IMR-90 (cell line): ENCODE measurements at regions not wholly inside any gene's neighbourhood (a gene's known extent, or its start where the extent isn't known, plus 50 kb on each side); places are given as distances from the start of the nearest gene placed in this dataset.

ENCODE experiments used
- BHLHE40 ChIP-seq: fragments of 150-350 bp; IDR thresholded peaks from 2 replicates; pipeline ENCODE4 v1.6.1; 2016; ENCODE audit warnings: mild to moderate bottlenecking, low read depth, low read length
- CHD1 ChIP-seq: IDR thresholded peaks from 2 replicates; pipeline ENCODE4 v1.6.1; 2012; ENCODE audit warnings: low read depth, low read length, improper control_type of control experiment
- FOS ChIP-seq: fragments of 150-350 bp; IDR thresholded peaks from 2 replicates; pipeline ENCODE4 v1.6.1; 2016; ENCODE audit warnings: low read depth, low read length
- MAFK ChIP-seq: IDR thresholded peaks from 2 replicates; pipeline ENCODE4 v1.6.1; 2012; ENCODE audit warnings: low read depth, low read length, improper control_type of control experiment
- MXI1 ChIP-seq: IDR thresholded peaks from 2 replicates; pipeline ENCODE4 v1.6.1; 2012; ENCODE audit warnings: low read depth, mild to moderate bottlenecking, low read length, moderate library complexity, borderline replicate concordance
- POLR2A ChIP-seq: IDR thresholded peaks from 2 replicates; pipeline ENCODE4 v1.6.1; 2012; ENCODE audit warnings: mild to moderate bottlenecking, low read depth, low read length
- RCOR1 ChIP-seq: IDR thresholded peaks from 2 replicates; pipeline ENCODE4 v1.6.1; 2012; ENCODE audit warnings: mild to moderate bottlenecking, low read length, improper control_type of control experiment; ENCODE audit not compliant: insufficient replicate concordance
- RFX5 ChIP-seq: IDR thresholded peaks from 2 replicates; pipeline ENCODE4 v1.8.0; 2012; ENCODE audit warnings: low read depth, mild to moderate bottlenecking, low read length, moderate library complexity
- SMC3 ChIP-seq: fragments of 150-350 bp; IDR thresholded peaks from 2 replicates; pipeline ENCODE4 v1.6.1; 2016; ENCODE audit warnings: low read depth, mild to moderate bottlenecking, antibody characterized with exemption, low read length, moderate library complexity
- TF ChIP-seq, protein P1 (sequence below): conservative IDR thresholded peaks from 2 replicates; pipeline ENCODE4 v1.5.1; 2012; ENCODE audit warnings: mild to moderate bottlenecking, low read depth, low read length, improper control_type of control experiment
- TF ChIP-seq, protein P2 (sequence below): fragments of 150-350 bp; IDR thresholded peaks from 2 replicates; pipeline ENCODE4 v1.6.1; 2017; ENCODE audit warnings: mild to moderate bottlenecking, antibody characterized with exemption, low read length, low read depth

GRCh38 chr4:31844350-31844749, 1124.2 kb downstream of the PCDH7 start:
- TF ChIP-seq, protein P1, sequence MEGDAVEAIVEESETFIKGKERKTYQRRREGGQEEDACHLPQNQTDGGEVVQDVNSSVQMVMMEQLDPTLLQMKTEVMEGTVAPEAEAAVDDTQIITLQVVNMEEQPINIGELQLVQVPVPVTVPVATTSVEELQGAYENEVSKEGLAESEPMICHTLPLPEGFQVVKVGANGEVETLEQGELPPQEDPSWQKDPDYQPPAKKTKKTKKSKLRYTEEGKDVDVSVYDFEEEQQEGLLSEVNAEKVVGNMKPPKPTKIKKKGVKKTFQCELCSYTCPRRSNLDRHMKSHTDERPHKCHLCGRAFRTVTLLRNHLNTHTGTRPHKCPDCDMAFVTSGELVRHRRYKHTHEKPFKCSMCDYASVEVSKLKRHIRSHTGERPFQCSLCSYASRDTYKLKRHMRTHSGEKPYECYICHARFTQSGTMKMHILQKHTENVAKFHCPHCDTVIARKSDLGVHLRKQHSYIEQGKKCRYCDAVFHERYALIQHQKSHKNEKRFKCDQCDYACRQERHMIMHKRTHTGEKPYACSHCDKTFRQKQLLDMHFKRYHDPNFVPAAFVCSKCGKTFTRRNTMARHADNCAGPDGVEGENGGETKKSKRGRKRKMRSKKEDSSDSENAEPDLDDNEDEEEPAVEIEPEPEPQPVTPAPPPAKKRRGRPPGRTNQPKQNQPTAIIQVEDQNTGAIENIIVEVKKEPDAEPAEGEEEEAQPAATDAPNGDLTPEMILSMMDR: no peak
- TF ChIP-seq MAFK (no peak), RCOR1 (no peak), POLR2A (no peak), CHD1 (no peak), MXI1 (no peak), FOS (no peak), BHLHE40 (no peak), SMC3 (no peak), RFX5 (no peak)
- TF ChIP-seq, protein P2, sequence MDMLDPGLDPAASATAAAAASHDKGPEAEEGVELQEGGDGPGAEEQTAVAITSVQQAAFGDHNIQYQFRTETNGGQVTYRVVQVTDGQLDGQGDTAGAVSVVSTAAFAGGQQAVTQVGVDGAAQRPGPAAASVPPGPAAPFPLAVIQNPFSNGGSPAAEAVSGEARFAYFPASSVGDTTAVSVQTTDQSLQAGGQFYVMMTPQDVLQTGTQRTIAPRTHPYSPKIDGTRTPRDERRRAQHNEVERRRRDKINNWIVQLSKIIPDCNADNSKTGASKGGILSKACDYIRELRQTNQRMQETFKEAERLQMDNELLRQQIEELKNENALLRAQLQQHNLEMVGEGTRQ: no peak
